Lung (tissue), 11 donors: ENCODE measurements at regions not wholly inside any gene's neighbourhood (a gene's known extent, or its start where the extent isn't known, plus 50 kb on each side); places are given as distances from the start of the nearest gene placed in this dataset.
A peak's percentile ranks its signal among the peaks of the same experiment; 100 is the strongest.

Experiments used
- ATAC-seq: fragments of 200-7000 bp; cut with Tn5 transposase; one replicate; pipeline ENCODE4 v1.9.1; 2020; ENCODE audit warnings: moderate number of reproducible peaks; ENCODE audit not compliant: insufficient read depth, low FRiP score
- DNase-seq, 3 donors: peaks; one replicate each; pipeline ENCODE4 v3.0.0-alpha.2; 2013 to 2017
- H3K27ac ChIP-seq, 2 donors: one replicate each; pipeline ENCODE4 v1.5.1; 2013; ENCODE audit warnings: mild to moderate bottlenecking in 2 of 2, moderate library complexity in 2 of 2, control low read depth in 1 of 2, inconsistent platforms in 1 of 2, low read depth in 1 of 2, low read length in 1 of 2
- H3K27me3 ChIP-seq, 3 donors: one replicate each; pipeline ENCODE4 v1.5.1; 2013; ENCODE audit warnings: low read length in 2 of 3; ENCODE audit not compliant: control insufficient read depth in 3 of 3, insufficient read depth in 3 of 3
- H3K36me3 ChIP-seq, 4 donors: one replicate each; pipeline ENCODE4 v1.5.1; 2013; ENCODE audit warnings: low read length in 4 of 4, mild to moderate bottlenecking in 1 of 4, moderate library complexity in 1 of 4; ENCODE audit not compliant: control insufficient read depth in 4 of 4, insufficient read depth in 4 of 4
- H3K4me1 ChIP-seq, 5 donors: one replicate each; pipeline ENCODE4 v1.5.1; 2013; ENCODE audit warnings: low read length in 5 of 5, mild to moderate bottlenecking in 2 of 5, moderate library complexity in 1 of 5; ENCODE audit not compliant: control insufficient read depth in 5 of 5, insufficient read depth in 5 of 5
- H3K4me3 ChIP-seq: one replicate; pipeline ENCODE4 v1.5.1; 2013; ENCODE audit warnings: mild to moderate bottlenecking, control low read depth, moderate library complexity
- H3K9ac ChIP-seq, 2 donors: one replicate each; pipeline ENCODE4 v1.5.1; 2013; ENCODE audit warnings: low read length in 2 of 2, control low read depth in 1 of 2; ENCODE audit not compliant: insufficient read depth in 1 of 2
- H3K9me3 ChIP-seq, 4 donors: one replicate each; pipeline ENCODE4 v1.5.1; 2013; ENCODE audit warnings: low read length in 3 of 4, mild to moderate bottlenecking in 1 of 4, moderate library complexity in 1 of 4; ENCODE audit not compliant: control insufficient read depth in 4 of 4, insufficient read depth in 3 of 4
- CTCF ChIP-seq: IDR thresholded peaks from 2 replicates; pipeline ENCODE4 v1.5.1; 2012; ENCODE audit warnings: mild to moderate bottlenecking; ENCODE audit errors: control extremely low read depth, extremely low read depth
- WGBS, 2 donors: extraction: QIAGEN DNeasy Blood & Tissue Kit; methylation state at CpG; one replicate each; pipeline ENCODE4 v1.1.7; 2013; 5-methylcytosine and 5-hydroxymethylcytosine counted together
- donor health status: control.
- donor health status: control.
- donor health status: Bipolar disorder and iron deficiency.
- donor health status: healthy.
- donor health status: DM: yes; HTN: yes; CAD: no.

GRCh38 chr2:63755216-63755615, 86.5 kb upstream of the UGP2 start:
- Histone ChIP-seq H3K27ac (no peak overlapping the region), H3K27me3 (no peaks in the 10 kb centered on the region), H3K4me3 (no peak overlapping the region), H3K9ac (no peak overlapping the region), H3K4me1 (no peaks in the 10 kb centered on the region), H3K36me3 (no peaks in the 10 kb centered on the region), H3K9me3 (peaks cover 0 to 1% (median 0%) of the 10 kb centered on the region in 4 donors)
- no peak for TF ChIP-seq CTCF
- peak in 1 of 3 donors; percentile 19 for DNase-seq
- no peak for ATAC-seq
- WGBS, 2 donors = 75 to 77% methylated on average over 6 of the region's 6 CpGs

- Histone ChIP-seq H3K9ac (no peak overlapping the region), H3K27ac (no peak overlapping the region), H3K4me3 (no peak overlapping the region), H3K27me3 (no peaks in the 10 kb centered on the region), H3K36me3 (no peaks in the 10 kb centered on the region), H3K4me1 (no peaks in the 10 kb centered on the region), H3K9me3 (peaks cover 0 to 1% (median 0%) of the 10 kb centered on the region in 4 donors)
- DNase-seq (no peak), ATAC-seq (no peak)
- TF ChIP-seq CTCF = no peak
Measured at GRCh38 chr2:63755965-63756364, 85.7 kb upstream of the UGP2 start.

GRCh38 chr2:63763391-63763941, 78.2 kb upstream of the UGP2 start:
- H3K36me3 ChIP-seq = no peaks in the 10 kb centered on the region
- H3K4me1 ChIP-seq = no peaks in the 10 kb centered on the region
- H3K27ac ChIP-seq = no peak overlapping the region
- no peak for ATAC-seq
- no peak overlapping the region for H3K4me3 ChIP-seq
- no peaks in the 10 kb centered on the region for H3K9me3 ChIP-seq
- H3K9ac ChIP-seq = no peak overlapping the region
- H3K27me3 ChIP-seq = no peaks in the 10 kb centered on the region
- 67 to 72% methylated on average over 4 of the region's 4 CpGs for WGBS, 2 donors
- no peak for DNase-seq
- no peak for TF ChIP-seq CTCF

GRCh38 chr2:63764630-63765029, 77.1 kb upstream of the UGP2 start:
- no peaks in the 10 kb centered on the region for H3K36me3 ChIP-seq
- no peak overlapping the region for H3K27ac ChIP-seq
- no peaks in the 10 kb centered on the region for H3K27me3 ChIP-seq
- 55 to 74% methylated on average over 2 of the region's 2 CpGs for WGBS, 2 donors
- no peak overlapping the region for H3K9ac ChIP-seq
- no peak for ATAC-seq
- no peaks in the 10 kb centered on the region for H3K4me1 ChIP-seq
- no peak for TF ChIP-seq CTCF
- no peak overlapping the region for H3K4me3 ChIP-seq
- no peaks in the 10 kb centered on the region for H3K9me3 ChIP-seq
- no peak for DNase-seq
